Kidney glomerular epithelial cell (primary cell): ENCODE measurements at regions not wholly inside any gene's neighbourhood (a gene's known extent, or its start where the extent isn't known, plus 50 kb on each side); places are given as distances from the start of the nearest gene placed in this dataset.

Experiments
- DNase-seq: peaks from one replicate; lab custom pipeline; 2025; lab: John Stamatoyannopoulos, UW

DNA sequence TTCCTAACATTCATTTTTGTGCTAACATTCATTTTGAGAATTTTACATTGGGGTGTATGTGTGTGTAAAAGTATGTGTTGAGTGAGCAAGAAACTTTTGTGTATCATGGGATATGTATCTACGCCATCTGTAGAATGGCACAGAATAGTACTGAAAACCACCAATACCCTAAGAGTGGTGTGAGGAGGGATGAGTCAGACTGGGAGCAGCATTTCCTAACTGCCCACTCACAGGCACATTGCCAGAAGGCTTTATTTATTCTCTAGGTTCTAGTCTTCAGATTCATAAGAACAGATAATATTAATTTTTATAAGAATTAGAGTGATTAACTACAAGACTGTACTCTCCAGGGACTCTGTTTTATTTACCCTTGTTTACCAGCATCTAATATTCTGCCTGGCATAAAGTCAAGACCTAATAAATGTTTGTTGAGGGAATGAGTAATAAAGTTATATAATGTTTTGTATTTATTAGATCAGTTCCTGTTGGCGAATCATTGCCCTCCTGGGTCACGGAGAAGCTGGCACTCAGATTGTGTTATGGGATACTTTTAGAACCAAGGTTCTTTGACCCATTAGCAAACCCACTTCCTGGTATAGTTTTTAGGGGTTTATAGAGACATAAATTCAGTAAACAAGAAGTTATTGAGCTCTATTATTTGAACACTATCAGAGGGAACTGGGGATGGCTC, 159.1 kb upstream of the PPP2R2B start:
- DNase-seq = peak; percentile 80

DNA sequence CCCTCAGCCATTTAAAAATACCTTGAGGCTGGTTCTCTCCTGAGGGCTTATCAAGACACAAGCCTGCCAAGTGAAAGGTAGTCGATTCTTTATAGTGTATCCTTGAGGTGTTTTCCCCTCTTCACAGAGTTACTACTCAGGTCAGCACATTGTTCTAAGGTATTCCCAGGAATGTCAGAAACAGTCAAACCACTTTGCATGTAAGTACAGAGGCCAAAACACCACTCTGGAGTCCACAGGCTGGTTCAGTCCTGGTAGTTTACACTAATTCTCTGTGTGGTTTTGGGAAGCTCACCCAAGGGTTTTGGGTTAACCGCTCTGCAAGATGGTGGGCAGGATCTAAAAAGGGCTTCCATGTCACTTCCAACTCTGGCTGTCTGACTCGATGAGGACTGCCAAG, 162.3 kb upstream of the PPP2R2B start:
- DNase-seq = no peak

- DNase-seq = no peak
Measured at GRCh38 chr5:147044572-147045273, 166.2 kb upstream of the PPP2R2B start.

DNA sequence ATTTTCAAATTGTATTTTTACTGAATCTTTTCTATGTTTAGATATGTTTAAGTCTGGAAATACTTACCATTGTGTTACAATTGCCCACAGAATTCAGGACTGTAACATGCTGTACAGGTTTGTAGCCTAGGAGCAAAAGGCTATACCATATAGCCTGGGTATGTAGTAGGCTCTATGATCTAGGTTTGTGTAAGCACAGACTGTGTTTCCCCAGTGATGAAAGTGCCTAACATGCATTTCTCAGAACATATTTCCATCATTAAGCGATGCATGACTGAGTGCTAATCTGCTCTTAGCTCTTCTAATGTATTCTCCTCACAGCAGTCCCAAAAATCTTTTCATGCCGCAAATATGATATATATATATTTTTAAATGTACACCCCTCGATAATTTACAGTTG, 166.7 kb upstream of the PPP2R2B start:
- DNase-seq = no peak

DNA sequence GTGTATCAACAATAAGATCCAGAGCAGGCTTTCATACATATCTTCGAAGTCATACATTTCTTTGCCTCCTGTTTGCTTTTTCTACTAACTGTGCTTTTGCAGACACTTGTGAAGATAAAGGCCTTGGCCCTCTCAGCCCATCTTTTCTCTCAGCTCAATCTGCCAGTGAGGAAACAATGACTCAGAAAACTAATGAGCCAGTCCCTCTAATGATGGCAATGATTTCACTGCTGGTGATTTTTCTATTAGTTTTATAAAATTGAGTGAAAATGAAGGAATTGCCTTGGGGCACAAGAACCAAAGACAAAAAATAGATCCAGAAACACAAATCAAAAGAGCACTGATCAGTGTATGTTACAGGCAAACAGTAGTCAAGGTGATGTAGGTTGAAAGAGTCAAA, 167.7 kb upstream of the PPP2R2B start:
- DNase-seq = no peak

GRCh38 chr5:147046894-147047293, 168.3 kb upstream of the PPP2R2B start:
- DNase-seq = no peak

- no peak for DNase-seq
Measured at GRCh38 chr5:147049764-147050163, 171.2 kb upstream of the PPP2R2B start.

DNA sequence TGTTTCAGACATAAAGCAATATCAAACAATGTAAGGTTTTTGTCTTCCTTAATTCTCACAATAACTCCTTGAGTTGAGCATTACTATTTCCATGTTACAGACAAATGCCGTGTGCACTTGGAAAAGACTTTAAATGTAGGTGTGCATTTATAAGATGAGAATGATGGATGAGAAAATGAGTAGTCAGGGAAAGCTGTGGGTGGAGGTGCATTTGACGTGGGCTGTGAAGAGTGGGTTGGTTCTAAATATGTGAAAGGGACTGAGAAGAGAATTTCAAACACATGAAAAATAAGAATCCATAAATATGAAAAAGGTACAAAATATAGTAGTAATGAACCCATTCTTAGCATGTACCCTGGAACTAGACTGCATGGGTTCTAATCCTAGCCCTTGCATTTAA, 171.6 kb upstream of the PPP2R2B start:
- DNase-seq = no peak

DNA sequence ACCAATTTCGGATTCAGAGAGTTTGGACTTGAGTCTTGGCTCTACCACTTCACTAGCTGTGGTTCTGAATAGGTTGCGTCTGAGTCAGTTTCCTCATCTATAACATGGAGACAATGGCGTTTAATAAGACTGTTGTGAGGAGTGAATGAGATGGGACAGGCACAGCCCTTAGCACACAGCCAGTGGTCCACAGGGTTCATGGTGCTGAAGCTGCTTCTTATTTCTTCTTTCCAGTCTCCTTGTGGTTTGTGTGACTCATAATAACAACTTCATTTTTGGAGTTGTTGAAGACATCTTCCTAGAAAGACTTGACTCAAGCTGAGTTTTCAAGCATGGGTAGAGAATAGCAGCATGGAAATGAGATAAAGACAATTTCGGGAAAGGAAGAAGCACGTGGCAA, 172.6 kb upstream of the PPP2R2B start:
- DNase-seq = peak; percentile 12

- DNase-seq = no peak
Measured at GRCh38 chr5:147052519-147052918, 174.0 kb upstream of the PPP2R2B start.

GRCh38 chr5:147055089-147055826, 176.7 kb upstream of the PPP2R2B start:
- no peak for DNase-seq

DNA sequence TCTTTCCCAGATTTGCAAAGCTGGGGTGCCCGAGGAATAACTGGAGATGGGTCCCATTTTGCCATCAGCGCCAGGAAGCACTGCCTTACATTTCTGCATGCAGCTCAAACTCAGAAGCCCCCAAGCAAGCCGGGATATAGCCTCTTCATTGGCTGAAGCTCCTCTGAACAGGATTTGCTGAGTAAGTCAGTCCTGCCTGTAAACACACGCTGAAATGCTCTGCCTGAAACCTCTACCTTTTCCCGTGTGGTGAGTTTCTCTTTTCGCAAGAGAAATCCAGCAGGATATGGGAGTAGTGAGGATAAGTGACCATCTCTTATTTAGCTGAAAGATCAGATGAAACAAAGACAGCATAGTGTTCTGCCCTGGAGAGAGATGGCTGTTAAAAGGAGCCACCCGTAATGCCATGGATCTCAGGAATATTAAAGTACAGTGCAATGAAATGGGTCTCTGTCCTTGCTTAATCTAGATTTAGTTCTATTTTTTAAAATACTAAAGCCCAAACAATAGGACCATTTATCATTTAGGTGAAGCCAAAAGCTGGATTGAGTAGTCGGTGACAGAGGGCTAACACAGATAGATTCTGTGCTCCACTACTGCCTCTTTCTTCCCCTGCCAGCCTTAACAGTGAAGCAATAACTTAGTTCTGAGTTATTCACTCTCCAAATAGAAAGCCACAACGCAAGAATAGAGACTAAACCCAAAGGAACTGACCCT, 177.5 kb upstream of the PPP2R2B start:
- DNase-seq = no peak

DNA sequence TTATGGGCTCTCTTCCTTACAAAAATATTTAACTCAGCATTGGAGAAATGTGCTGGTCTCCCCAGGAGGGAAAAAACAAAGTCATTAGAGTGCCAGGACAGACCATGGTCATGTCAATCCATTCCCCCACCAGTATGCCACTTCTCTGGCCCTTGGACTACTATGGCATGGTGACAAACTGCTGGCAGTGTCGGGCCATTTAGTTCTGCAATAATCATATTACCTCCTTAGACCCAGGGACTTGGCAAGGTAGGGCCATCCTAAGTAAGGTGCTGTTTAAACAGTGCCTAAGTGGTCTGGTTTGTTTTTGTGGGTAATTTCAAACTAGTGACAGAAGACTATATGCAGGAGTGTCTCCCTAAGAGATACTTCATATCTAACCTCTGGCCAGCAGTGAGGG, 177.8 kb upstream of the STK32A start:
- no peak for DNase-seq

DNA sequence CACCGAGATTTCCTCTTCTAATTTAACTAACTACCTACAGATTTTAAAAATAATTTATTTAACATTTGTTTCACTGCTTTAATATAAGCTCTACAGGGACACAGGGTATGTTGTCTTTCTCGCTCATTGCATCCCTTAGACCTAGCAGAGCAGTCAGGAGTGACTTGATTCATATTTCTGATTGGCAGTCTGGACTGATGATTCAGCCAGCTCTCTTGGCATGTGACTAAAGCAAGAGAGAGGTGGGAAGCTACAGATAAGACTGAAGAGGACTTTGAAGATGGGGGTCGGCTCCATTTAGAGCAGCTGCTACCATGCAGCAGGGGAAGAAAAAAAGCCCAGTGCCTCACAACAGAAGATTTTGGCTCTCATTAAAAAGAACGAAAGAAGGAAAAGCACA, 173.4 kb upstream of the STK32A start:
- peak; percentile 80 for DNase-seq

GRCh38 chr5:147062427-147062826, 172.4 kb upstream of the STK32A start:
- no peak for DNase-seq

GRCh38 chr5:147063943-147064342, 170.9 kb upstream of the STK32A start:
- DNase-seq = no peak

DNA sequence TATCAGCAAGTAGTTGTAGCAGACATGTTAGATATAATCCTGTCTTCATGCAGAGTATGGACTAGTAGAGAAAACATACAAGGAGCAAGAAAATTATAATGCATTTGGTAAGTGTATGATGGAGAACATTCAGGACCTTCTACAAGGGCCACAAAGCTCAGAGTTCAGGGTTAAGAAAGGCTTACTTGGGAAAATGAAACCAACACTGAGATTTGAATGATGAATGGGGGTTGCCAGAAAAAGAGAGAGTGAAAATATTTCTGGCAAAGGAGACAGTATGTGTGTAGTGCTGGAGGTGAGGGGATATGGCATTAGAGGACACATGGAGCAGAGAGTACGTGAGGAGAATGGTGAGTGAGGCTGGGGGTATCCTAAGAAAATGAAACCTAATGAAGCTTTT, 169.8 kb upstream of the STK32A start:
- no peak for DNase-seq

GRCh38 chr5:147068998-147069397, 165.8 kb upstream of the STK32A start:
- no peak for DNase-seq

GRCh38 chr5:147072622-147073021, 162.2 kb upstream of the STK32A start:
- DNase-seq = no peak

DNA sequence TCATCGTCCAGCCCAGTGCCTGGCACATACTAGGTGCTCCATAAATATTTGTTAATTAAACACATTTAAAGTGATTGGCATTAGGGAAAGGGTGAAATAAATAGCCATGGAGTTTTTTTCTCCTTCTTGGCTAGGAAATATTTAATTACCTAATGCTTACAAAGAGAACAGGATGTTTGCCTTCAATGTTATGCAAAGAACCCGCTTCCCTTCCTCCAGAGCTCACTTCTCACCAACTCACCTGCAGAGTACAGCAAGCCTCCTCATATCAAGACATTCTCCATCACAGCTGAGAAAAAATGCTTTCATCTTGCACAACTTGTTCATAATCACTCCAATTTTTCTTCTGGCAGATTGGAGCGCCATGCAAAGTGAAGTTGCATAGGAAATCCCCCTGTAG, 161.7 kb upstream of the STK32A start:
- DNase-seq = no peak

DNA sequence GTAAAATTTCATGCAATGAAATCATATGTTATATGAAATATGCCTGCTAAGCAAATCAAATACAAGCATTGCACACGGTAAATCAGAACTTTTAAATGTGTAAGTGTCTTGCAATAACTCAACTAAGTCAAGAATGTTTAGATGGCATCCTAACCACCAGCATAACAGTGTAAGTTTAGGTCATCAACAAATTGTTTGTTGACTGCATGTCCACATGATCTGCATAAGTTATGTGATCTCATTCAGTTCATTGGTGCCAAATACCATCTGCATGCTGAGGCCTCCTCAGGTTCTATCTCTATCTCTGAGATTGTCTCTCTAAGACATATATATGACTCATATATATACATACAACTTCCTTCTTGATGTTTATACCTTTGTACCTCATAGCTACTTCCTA, 159.6 kb upstream of the STK32A start:
- no peak for DNase-seq

GRCh38 chr5:147080391-147080790, 154.4 kb upstream of the STK32A start:
- DNase-seq = no peak
